Stimulated activated CD8-positive, alpha-beta memory T cell treated with anti-CD3 and anti-CD28 coated beads, Interleukin-4, amount 100 ng/mL, for 24 hours (primary cell): ENCODE measurements at regions not wholly inside any gene's neighbourhood (a gene's known extent, or its start where the extent isn't known, plus 50 kb on each side); places are given as distances from the start of the nearest gene placed in this dataset.
"Not testable (repeated sequence)": the region's sequence is repeated elsewhere in the genome, so short reads cannot be mapped to it uniquely, and the experiment has no call there.

Source experiments
- DNase-seq: peaks from one replicate; pipeline ENCODE4 v3.0.0-alpha.2; 2020; ENCODE audit warnings: low read depth

DNA sequence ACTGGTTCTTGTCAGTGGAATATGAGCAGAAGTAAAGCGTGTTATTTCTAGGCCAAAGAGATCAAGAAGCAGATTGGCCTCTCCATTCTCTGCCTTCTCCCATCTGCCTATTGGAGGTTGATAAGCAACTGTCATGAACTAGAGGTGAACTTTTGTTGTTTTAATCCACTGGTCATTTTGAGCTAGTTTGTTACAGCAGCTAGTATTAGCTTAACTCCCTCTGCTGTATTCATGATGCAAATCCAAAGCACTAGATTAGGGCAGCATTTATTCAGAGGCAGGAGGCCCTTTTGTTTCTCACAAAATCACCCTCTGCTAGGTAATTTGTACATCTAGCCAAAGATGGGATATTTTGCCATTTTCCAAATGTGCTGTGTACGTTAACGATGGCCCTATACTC is 97.3 kb upstream of the DPT start:
- DNase-seq = no peak

DNA sequence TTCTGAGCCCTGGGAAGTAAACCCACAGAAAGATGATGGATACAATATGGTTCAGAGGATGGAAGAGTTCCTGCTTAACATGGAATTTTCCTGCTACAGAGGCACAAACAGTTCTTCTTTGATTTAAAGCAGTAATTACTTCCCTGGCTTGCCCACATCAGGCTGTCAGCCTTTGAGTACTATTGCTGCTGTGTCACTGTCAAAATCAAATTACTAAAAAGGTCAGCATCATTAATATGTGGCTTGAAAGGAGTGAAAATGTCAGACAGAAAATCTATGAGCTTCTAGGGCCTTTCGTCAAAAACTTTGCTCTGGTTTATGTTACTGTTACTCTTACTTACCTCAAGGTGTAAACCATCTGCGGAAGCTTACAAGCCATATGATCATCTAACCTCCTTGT is 98.6 kb upstream of the DPT start:
- no peak for DNase-seq

DNA sequence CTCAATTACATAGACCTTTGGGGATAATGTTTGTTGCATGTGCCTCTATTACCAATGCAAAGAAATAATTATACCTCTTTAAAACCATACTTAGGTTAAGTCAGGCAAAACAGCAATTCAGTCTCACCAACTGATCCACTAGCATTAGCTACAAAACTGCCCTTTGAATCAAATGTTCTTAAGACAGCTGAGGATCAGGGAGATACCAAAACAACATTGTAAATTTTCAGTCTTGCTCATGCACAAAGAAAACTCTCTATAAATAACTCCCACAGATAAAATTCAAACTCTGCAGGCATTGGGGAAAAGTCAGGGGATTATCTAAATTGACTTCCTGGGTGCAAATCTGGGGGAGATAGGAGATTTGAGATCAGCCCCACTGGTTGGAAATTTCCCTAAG is 100.9 kb upstream of the DPT start:
- no peak for DNase-seq

- DNase-seq = no peak
Observed at GRCh38 chr1:168830562-168830961, 101.6 kb upstream of the DPT start.

- no peak for DNase-seq
Observed at GRCh38 chr1:168832661-168833060, 103.7 kb upstream of the DPT start.

- no peak for DNase-seq
Observed at GRCh38 chr1:168833362-168833761, 104.4 kb upstream of the DPT start.

- DNase-seq = no peak
Observed at GRCh38 chr1:168833801-168834224, 104.8 kb upstream of the DPT start.

DNA sequence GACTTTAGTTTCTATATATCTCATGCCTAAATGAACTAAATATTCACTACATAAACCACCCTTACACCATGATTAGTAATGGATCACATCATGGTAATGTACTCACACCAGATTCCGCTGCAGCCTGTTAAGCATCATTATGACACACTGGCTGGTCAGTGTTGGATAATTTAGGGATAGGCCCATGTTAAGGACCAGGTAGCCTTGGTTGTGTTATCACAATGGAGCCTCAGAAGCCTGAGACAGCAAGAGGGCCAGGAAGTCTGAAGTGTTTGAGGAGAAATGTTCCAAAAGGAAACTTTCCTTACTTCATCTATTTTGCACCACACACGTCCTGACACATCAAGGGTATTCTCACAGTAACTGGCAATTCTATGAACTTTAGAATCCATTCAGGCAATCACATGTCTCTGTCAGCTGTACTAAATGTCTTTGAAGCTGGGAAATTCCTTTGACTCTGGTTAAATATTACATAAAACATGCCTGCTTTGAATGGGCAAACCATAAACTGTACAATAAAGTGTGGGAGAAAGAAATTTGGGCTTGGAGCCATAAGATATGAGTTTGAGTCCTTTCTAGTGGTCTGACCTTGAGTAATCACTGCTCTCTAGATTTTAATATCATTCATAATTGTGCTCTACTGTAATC is 105.3 kb upstream of the DPT start:
- DNase-seq = no peak

DNA sequence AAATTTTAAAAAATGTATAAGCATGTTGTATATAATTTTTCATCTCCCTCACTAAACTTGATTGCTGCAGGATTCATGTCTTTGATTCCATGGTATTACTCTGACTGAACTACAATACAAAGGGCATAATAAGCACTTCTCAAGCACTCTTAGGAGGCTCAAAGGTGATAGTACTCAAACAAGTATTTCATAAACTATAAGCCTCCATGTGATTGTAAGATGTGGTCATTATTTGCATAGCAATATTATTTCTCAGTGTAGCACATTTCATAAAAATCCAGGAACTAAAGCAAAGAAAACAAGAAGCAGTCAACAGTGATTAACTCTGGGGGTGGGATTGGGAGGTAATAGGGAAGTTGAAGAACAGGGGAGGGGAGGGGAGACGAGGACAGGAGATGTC is 106.2 kb upstream of the DPT start:
- no peak for DNase-seq

- DNase-seq = no peak
Observed at GRCh38 chr1:168835791-168836190, 106.8 kb upstream of the DPT start.

DNA sequence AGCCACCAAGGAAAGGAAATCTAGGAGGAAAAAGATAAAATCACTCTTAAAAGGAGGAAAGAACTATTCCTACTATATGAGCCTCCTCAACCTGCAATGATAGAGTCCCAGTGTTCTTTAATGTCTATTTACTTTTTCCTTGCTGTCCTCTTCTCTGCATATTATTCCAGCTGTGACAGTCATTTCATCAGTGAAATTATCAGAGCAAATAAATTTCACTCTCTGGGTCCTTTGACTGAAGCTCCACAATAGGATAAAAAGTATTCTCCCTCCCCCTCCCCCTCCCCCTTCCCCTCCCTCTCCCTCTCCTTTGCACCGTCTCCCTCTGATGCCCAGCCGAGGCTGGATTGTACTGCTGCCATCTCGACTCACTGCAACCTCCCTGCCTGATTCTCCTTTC is 107.5 kb upstream of the DPT start:
- DNase-seq = no peak

GRCh38 chr1:168837230-168837629 is 108.2 kb upstream of the DPT start:
- not testable (repeated sequence) for DNase-seq

- no peak for DNase-seq
Observed at GRCh38 chr1:168842306-168842705, 113.3 kb upstream of the DPT start.

DNA sequence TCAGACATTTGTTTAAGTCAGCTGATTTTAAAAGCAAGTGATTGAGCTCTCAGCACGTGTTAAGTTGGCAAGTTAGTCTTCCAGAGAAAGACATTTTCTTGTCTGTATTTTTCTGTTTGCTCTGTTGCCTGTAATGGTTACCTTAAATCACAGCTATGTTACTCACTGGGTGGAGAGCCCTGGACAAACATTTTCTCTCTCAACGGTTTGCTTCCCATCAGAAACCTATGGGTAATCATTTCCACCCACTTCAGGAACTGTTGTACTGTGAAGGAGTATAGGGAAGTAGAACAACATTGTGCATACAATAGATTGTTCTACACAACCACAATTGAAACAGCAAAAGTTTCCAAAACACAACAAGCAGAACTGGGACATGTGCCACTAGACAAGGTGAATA is 113.9 kb upstream of the DPT start:
- no peak for DNase-seq

DNA sequence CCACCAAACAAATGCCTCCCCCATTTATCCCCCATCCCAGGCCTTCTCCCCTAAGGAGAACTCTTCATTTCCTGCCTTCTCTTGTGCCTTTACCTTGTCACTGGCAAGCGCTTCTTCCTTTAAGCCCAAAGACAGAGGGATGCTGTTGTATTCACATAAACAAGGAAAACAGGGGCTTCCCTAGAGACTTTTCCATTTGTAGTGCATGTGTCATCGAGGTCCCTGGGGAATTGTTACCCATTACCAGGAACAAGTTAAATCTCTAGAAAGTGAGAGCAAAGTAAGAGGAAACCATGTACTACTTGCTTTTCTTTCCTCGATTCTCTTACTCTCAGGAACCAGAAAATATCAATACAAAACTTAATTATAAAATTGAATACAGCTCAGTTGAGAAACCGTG is 114.4 kb upstream of the DPT start:
- DNase-seq = no peak

DNA sequence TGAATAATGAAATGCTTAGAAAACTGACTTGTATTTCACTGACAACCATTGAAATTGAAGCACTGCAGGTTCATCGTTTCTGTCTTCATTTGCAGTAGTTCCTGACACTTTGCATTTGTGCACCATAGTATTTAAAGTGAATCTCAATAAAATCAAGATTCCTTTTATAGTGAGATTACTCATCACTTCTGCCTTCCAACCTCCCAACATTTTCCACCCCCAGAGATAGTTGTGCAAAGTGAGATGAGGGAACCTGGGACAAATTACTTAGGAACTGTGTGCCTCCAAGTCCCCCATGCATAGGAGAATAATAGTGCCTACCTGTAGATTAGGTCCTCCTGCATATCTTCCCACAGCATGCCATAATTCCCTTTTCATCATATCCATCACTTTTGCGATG is 114.9 kb upstream of the DPT start:
- DNase-seq = no peak

DNA sequence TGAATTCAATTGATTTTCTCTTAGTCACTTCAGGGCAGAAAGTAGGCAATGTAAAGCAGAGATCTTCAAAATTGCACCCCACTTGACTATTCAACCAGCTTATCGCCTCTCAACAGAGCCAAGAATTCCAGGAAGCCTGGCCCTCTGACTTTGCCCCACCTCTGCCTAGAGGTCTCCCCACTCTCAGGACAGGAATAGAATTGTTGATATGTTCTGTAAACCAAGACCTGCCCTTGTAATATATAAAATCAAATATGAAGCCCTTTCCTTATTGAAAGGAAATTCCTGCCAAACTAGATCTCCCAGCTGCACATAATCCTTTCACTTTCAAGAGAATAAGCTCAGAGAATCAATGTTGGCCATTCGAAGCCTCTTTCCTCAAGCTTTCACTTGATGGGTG is 116.1 kb upstream of the DPT start:
- DNase-seq = no peak

- DNase-seq = no peak
Observed at GRCh38 chr1:168848051-168848450, 119.0 kb upstream of the DPT start.

GRCh38 chr1:168861421-168862004 is 132.5 kb upstream of the DPT start:
- DNase-seq = no peak

DNA sequence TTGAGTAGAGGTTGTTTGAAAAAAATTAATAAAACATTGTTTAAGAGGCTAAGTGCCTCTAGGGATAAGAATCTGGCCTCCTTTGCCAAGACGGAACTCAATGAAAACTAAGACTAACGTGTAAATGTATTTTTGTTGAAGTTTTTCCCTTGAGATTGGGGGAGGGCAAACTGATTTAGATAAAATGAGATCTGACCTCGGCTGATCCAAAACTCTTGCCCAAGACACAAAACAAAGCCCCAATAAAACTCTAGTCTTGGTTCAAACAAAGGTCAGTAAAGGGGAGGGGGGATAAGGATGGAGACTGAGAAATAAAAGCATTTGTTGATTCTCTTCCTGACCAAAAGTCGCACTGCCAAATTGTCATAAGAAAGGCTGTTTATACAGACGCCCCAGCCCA is 134.8 kb upstream of the DPT start:
- DNase-seq = no peak

DNA sequence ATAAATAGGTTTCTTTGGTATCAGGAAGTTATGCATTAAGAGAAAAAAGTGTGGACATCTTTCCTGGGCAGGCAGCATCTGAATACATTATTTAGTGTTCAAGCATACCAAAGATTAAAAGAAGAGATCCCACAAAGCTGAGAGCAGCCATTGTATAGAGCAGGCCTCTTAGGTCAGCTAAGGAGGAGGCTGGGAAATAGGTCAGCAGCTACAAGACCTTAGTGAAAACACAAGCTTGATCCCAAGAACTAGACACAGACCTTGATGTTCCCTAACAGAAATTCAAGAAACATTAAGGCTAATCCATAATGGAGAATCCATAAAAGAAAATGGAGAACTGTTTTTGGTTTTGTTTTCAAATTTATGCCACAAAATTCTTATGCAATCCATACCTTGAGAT is 135.3 kb upstream of the DPT start:
- DNase-seq = no peak

- no peak for DNase-seq
Observed at GRCh38 chr1:168865850-168866620, 137.0 kb upstream of the DPT start.

GRCh38 chr1:168867941-168868634 is 139.1 kb upstream of the DPT start:
- DNase-seq = no peak
